ENCODE measurements at regions not wholly inside any gene's neighbourhood (a gene's known extent, or its start where the extent isn't known, plus 50 kb on each side); places are given as distances from the start of the nearest gene placed in this dataset.

GRCh38 chr4:26020083-26020668 is 106.2 kb downstream of the SMIM20 start:
- no peak for DNase-seq (ENCODE audit: low read depth)

- no peak for DNase-seq (ENCODE audit: low read depth)
Observed at GRCh38 chr4:26020881-26021280, 106.9 kb downstream of the SMIM20 start.

- DNase-seq (ENCODE audit: low read depth): no peak
Observed at GRCh38 chr4:26021417-26022345, 107.7 kb downstream of the SMIM20 start.

- no peak for DNase-seq (ENCODE audit: low read depth)
Observed at GRCh38 chr4:26022346-26023202, 108.6 kb downstream of the SMIM20 start.

GRCh38 chr4:26023203-26023972 is 109.4 kb downstream of the SMIM20 start:
- no peak for DNase-seq (ENCODE audit: low read depth)

- DNase-seq (ENCODE audit: low read depth): no peak
Observed at GRCh38 chr4:26024079-26024478, 110.1 kb downstream of the SMIM20 start.

GRCh38 chr4:26028133-26028792 is 114.2 kb downstream of the SMIM20 start:
- no peak for DNase-seq (ENCODE audit: low read depth)

- no peak for DNase-seq (ENCODE audit: low read depth)
Observed at GRCh38 chr4:26028793-26029567, 115.0 kb downstream of the SMIM20 start.

GRCh38 chr4:26029568-26030131 is 115.6 kb downstream of the SMIM20 start:
- DNase-seq (ENCODE audit: low read depth): no peak

- no peak for DNase-seq (ENCODE audit: low read depth)
Observed at GRCh38 chr4:26030260-26030667, 116.2 kb downstream of the SMIM20 start.

GRCh38 chr4:26030780-26031179 is 116.8 kb downstream of the SMIM20 start:
- DNase-seq (ENCODE audit: low read depth): no peak

GRCh38 chr4:26031704-26032103 is 117.7 kb downstream of the SMIM20 start:
- DNase-seq (ENCODE audit: low read depth): no peak

GRCh38 chr4:26032142-26032541 is 118.1 kb downstream of the SMIM20 start:
- peak; percentile 65 for DNase-seq (ENCODE audit: low read depth)

GRCh38 chr4:26032630-26033317 is 118.8 kb downstream of the SMIM20 start:
- peak; percentile 61 for DNase-seq (ENCODE audit: low read depth)

GRCh38 chr4:26033389-26033788 is 119.4 kb downstream of the SMIM20 start:
- no peak for DNase-seq (ENCODE audit: low read depth)

GRCh38 chr4:26034849-26035248 is 120.8 kb downstream of the SMIM20 start:
- DNase-seq (ENCODE audit: low read depth): no peak

- DNase-seq (ENCODE audit: low read depth): no peak
Observed at GRCh38 chr4:26035921-26036320, 121.9 kb downstream of the SMIM20 start.

GRCh38 chr4:26039639-26040359 is 125.8 kb downstream of the SMIM20 start:
- DNase-seq (ENCODE audit: low read depth): no peak

GRCh38 chr4:26044524-26044923 is 130.5 kb downstream of the SMIM20 start:
- DNase-seq (ENCODE audit: low read depth): no peak

Data from HS-5 (cell line).